GM11168 (cell line): ENCODE measurements at regions not wholly inside any gene's neighbourhood (a gene's known extent, or its start where the extent isn't known, plus 50 kb on each side); places are given as distances from the start of the nearest gene placed in this dataset.

ENCODE experiments used
- in situ Hi-C: fragments of 300-500 bp; cut with MboI; formaldehyde crosslinking; loops from one replicate; pipeline ENCODE4 v1.12.0; 2022; ENCODE audit warnings: low sequenced_read_pairs; ENCODE audit not compliant: unreplicated experiment

- in situ Hi-C loops, result no loop called here
Measured at GRCh38 chr16:52247737-52248136, 299.2 kb downstream of the TOX3 start.

- in situ Hi-C loops, result no loop called here
Measured at GRCh38 chr16:52238710-52239109, 308.2 kb downstream of the TOX3 start.

DNA sequence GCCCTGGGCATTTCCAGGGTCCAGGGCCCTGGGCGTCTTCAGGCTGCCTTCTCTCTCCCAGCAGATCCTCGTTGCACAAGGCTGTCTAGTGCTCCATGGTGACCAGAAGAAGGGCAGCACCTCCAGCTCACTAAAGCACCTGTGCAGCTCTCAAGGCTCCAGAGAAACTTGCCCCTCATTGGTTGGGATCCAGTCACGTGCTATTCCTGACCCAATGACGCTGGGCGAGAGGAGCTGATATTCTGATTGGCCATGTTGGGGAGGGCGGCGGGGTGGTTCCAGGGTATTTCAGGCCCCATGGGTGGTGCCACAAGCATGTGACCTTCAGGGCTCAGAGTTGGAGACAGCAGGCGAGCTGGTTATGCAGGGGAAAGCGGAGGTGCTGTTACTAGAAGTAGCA lies 309.1 kb downstream of the TOX3 start:
- in situ Hi-C loops, result no loop called here

DNA sequence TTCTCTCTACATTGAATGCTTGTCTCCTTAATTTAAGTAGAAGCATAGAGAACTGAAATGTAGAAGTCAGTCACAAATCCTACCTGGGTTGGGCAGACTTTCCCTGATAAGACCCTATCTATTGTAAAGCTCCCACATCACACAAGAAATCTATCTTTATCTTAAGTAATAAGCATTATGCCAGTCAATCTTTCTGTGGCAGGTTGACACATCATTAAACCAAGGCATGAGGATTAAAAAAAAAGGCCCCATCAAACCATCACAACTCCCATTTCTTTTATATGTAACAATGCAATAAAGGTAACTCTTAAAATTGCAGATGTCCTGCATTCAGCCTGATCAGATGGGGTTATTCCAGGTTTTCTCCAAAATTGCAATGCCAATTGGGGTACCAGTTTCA lies 311.8 kb downstream of the TOX3 start:
- in situ Hi-C loops, result no loop called here

DNA sequence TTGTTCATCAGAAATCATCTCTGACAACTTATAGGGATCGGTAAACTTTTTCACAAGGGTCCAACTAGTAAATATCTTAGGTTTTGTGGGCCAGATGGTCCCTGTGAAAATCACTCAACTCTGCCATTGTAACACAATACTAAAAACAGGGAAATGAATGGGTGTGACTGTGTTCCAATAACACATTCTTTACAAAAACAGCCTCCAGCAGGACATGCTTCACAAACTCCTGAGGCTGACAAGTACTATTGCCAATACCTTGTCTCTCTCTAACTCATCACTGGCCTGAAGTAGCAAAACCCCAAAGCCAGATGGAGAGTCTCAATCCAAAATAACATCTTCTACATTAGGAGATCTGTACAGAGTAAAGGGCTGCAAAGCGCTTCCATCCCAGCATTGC lies 312.3 kb downstream of the TOX3 start:
- in situ Hi-C loops, result no loop called here

DNA sequence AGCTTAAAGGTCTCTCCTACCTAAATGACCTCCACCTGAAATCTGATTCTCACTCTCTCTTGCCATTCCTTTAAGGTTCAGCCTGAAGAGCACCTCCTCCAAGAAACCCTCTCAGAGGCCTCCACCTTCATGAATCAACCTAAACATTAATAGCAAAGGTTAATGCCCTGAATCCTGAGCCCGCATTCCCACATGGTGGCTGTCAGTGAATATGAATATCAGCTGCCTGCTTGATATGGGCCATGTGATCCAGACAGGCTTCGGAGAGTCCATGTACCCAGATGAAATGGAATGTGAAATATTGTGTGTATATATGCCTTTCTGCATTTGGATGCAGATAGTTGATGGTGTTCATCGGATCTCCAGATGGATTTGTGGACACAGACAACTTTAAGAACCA lies 317.5 kb downstream of the TOX3 start:
- in situ Hi-C loops, result no loop called here

DNA sequence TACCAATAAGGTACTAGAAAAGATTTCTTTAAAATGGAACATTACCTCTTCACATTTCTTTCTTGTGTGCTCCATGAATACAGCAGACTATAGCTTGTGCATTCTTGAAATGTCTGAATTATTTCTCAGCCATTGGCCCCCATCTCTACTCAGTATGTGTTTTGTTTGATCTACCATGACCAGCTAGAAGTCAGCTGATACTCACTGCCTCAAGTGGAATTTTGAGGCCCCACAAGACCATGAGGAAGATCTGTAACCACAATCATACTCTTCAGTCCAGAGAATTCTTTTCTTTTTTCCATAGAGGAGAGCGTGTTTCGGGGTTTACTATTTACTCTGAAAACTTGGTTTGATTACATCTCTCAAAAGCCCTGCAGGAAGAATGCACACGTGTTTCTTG lies 319.1 kb downstream of the TOX3 start:
- in situ Hi-C loops, result no loop called here

GRCh38 chr16:52212841-52213240 lies 334.1 kb downstream of the TOX3 start:
- in situ Hi-C loops, result no loop called here

GRCh38 chr16:52209227-52209626 lies 337.7 kb downstream of the TOX3 start:
- in situ Hi-C loops, result no loop called here

DNA sequence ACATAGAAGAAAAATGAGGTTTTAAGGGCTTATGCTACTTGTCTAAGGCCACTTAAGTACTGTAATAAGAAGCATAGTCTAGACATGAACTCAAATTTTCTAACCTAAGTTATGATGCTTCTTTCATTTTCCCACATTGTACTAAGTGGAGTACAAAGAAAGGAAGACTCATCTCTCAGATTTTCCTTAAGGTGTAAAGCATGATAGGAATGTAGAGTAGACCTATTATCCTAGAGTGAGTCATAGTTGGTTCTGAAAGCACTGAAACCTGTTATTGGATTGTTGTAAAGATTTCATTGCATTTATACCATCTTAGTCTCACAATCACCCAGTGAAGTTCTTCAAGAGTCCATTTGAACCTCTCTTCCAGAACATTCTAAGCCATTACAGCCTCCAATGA lies 343.8 kb downstream of the TOX3 start:
- in situ Hi-C loops, result no loop called here

- in situ Hi-C loops, result loop anchor here (25.0 kb wide), 1 partner anchor 719 kb away; no protein-coding TSS in a partner anchor
Measured at GRCh38 chr16:52193441-52193840, 353.5 kb downstream of the TOX3 start.

DNA sequence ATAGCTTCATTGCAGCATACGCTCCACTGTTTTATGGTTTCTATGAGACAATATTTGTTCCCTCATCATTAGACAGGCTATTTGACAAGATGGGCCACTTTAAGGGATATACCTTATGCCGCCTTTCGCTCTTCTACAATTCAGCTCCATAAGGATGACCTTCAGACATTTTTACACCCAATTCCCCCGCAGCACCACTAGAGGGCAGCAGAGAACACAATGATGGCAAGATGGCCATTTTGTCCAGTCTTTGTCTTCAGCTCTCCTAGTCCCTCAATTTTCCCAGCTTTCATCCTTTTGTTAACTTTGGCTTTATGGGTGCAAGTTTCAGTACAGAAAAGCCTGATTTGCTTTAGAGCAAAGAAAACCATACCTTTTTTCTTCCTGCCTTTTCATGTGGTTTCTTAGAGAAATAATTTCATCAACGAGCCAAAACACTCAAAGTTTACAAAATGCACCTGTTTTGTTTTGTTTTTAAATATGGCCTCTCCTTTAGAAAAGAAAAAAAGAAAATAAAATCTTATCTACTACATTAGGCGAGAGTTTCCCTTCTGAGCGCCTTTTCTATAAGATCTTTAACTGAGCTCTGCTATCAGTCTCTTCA lies 355.3 kb downstream of the TOX3 start:
- in situ Hi-C loops, result loop anchor here (25.0 kb wide), 1 partner anchor 721 kb away; no protein-coding TSS in a partner anchor

- in situ Hi-C loops, result loop anchor here (25.0 kb wide), 1 partner anchor 728 kb away; no protein-coding TSS in a partner anchor
Measured at GRCh38 chr16:52184336-52184735, 362.6 kb downstream of the TOX3 start.

DNA sequence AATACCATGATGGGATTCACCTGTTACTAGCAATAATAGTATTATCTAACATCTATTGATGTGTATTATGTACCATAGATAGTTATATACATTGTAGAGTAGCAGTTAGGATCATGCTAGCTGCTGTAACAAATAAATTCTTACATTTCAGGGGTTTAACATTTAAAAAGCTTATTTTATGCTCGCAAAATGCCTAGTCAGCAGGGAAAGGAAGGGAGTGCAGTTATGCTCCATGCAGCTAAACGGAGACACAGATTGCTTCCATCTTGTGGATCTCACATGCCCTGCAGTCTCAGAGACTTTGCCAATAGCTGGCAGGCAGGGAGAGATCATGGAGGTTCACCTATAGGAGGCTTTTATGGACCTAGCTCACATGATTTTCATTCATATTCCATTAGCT lies 364.1 kb downstream of the TOX3 start:
- in situ Hi-C loops, result loop anchor here (25.0 kb wide), 1 partner anchor 729 kb away; no protein-coding TSS in a partner anchor

GRCh38 chr16:52174168-52174567 lies 372.8 kb downstream of the TOX3 start:
- in situ Hi-C loops, result no loop called here

DNA sequence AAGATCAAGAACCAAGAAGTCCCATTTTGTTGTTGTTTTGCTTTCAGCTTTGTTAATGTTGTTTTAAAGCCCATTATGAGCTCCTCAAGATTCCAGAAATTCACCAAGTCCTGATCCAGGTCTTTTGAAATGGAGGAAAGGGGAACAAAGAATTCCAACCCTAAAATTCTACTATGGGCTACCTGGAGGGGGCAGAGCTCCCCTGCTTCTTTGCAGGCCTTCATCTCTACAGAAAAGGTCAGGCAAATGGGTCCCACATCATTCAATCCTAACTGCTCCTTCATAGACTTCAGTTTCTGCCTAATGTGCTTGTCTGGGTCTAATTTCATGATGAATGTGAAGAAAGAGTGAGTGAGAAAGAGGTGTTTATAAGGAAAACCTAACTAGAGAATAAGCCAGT lies 375.5 kb downstream of the TOX3 start:
- in situ Hi-C loops, result no loop called here

DNA sequence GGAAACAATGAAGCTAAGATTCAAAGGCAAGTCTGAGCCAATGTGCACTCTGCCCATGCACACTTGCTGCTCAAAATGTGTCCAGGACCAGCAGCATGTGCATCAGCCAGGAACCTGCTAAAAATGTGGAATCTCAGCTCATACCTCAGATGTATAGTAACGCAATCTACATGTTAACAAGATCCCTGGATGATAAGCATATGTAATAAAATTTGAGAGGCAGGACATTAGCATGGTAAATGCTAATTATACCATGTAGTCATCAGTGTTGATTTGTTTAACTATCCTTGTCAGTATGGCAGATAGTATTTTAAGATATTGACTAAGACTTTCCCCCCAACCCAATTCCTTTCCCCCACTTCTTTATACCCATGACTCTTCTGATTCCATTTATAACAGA lies 379.6 kb downstream of the TOX3 start:
- in situ Hi-C loops, result no loop called here

GRCh38 chr16:52165961-52166360 lies 381.0 kb downstream of the TOX3 start:
- in situ Hi-C loops, result no loop called here

GRCh38 chr16:52149003-52149402 lies 397.9 kb downstream of the TOX3 start:
- in situ Hi-C loops, result no loop called here

GRCh38 chr16:52141871-52142270 lies 405.1 kb downstream of the TOX3 start:
- in situ Hi-C loops, result no loop called here

GRCh38 chr16:52128361-52128760 lies 418.6 kb downstream of the TOX3 start:
- in situ Hi-C loops, result no loop called here

DNA sequence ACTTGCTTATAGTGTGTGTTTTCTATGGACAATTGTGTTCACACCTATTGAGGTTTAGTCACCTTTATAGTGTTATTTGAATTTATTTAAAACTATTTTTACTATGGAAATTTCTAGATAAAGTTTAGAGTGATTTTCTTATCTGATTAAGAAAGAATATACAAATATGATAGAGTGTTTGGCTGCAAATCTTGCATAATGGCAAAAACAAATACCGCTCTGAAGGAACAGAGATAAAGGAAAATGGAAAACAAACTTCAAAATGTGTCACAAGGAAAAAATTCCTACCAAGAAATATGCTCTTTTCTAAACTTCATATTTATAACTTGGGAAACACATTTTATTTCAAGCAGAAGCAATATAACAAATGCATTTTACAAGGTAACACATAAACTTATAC lies 423.1 kb downstream of the TOX3 start:
- in situ Hi-C loops, result no loop called here
